Activated T-cell treated with anti-CD3 and anti-CD28 coated beads for 24 hours (primary cell): ENCODE measurements at regions not wholly inside any gene's neighbourhood (a gene's known extent, or its start where the extent isn't known, plus 50 kb on each side); places are given as distances from the start of the nearest gene placed in this dataset.

Experiments
- DNase-seq: peaks from one replicate; pipeline ENCODE4 v3.0.0-alpha.2; 2020; ENCODE audit warnings: low read depth

DNA sequence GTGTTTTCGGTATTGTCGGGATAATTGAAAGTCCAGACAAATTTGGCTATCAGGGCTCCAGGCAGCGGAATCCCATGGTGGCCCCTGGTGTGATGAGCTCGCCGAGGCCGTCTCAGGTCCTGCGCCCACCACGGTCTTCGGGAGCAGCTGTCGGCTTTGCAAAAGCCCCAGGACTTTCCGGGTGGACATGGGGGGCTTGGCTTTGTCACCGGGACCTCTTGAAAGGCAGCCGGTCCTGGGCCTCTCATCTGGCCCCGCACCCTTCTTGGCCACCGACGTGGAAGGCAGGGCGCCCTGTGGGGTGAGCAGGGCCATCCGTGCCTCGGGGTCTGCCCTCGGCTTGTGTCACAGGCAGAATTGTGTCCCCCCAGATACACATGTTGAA lies 87.1 kb upstream of the ACTRT2 start:
- no peak for DNase-seq

DNA sequence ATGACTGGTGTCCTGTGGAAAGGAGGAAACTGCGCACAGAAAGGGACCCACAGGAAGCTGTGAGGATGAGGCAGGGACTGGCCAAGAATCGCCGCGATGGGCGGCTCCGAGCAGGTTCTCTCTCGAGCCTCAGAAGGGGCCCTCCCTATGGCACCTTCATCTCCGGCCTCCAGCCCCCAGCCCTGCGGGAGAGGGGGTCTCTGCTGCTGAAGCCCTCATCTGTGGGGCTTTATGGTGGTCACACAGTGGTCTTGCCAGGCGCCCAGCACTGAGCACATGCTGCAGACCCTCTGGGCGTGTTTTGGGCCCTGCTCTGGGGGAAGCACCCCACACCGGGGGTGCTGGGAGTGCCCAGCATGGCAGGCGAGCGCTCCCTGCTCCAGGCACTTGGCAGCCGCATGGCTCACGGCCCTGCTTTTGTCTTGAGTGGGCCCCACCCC lies 86.6 kb upstream of the ACTRT2 start:
- DNase-seq: no peak

DNA sequence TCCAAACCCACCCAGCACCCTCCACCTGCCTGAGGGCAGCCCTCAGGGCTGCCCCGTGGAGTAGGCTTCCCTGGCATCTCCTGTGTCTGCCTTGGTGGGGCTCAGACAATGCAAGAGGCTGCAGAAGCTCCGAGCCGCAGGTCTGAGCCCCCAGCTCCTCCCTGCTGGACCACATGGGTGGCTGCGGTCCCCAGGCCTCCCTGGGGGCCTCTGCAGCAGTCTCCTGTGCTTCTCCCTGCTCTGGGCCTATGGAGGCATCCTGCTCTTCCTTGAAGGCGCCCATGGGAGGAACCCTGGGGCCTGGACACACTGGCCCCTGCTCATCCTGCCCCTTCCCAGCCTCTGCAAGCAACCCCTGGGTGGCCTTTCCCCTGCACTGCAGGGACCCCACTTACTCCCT lies 86.1 kb upstream of the ACTRT2 start:
- no peak for DNase-seq

DNA sequence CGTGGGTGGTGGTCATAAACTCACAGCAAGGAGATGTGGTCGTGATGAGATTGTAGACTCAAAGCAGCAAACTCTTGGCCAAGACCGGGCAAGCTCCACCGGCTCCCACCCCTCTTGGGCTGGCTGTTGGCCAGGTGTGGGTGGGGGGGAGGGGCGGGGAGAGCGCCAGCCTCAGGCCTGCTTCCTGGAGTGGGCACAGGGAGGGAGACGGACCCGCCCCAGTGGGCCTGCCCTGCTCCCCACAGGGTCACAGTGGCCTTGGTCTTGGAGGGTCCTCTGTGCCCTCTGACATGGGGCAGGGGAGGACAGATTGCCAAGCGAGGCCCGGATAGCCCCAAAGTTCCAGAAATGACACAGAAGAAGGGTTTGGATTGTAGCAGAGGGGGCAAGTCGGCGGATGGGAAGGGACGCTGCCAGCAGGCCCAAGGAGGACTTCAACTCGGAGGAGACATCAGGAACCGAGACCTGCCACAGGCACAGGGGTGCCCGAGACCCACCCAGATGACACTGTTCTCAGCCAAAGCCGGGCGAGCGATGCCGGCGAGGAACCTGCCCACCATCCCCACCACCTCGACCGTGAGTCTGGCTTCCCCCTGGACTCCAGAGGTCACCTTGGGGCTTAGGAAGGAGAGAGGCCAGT lies 85.4 kb upstream of the ACTRT2 start:
- DNase-seq: no peak

DNA sequence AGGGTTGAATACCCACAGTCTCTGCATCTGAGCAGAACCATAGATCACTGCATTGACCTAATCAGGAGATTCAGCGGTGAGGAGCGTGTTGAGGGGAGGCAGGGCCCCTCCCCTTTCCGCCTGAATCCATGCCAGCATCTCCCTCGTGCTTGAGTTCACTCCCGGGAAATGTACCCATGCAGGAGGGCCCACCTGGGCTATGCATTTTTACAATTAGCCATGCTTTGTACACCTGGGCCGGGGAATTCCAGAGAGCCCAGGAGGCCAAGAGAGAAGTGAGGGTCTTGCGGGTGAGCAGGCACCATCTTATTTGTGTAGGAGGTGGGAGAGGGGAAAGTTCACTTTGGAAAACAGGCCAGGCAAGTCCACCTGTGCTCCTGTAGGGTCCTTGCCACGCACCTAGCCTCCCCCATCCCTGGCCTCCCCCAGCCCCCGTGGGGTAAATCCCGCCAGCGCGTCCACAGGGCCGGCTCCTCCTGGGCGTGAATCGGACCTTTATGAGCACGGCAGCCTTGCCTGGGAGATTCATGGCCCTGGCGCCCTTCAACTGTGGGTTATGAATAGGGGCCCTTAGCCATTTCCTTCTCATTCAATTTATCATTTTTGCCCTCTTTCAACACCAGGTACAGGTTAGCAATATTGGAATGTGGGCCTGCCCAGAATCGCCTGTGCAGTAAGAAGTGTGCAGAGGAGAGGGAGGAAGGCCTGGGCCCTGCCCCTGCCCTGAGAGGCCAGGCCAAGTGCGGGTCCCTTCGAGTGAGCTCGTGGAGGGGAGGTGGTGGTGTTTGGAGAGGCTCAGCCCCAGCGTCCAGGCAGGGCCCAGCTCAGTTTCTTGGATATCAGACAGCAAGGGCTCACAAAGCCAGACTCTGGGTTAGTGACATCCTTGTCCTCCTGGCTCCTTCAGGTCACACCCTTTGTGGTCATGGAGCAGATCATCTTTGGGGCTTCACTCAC lies 84.4 kb upstream of the ACTRT2 start:
- no peak for DNase-seq

DNA sequence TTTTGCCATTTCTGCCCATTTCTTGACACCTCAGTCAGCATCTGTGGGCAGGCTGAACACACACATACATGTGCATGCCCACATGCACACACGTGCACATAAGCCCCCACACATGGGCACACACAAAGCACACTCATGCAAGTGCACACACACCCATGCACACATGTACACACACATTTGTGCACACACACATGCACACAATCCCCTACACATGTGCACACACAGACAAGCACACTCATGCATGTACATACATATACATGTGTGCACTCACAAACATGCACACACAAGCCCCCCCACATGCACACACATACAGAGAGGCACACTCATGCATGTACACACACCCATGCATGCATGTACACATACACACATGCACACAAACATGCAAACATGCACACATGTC lies 83.5 kb upstream of the ACTRT2 start:
- DNase-seq: no peak

DNA sequence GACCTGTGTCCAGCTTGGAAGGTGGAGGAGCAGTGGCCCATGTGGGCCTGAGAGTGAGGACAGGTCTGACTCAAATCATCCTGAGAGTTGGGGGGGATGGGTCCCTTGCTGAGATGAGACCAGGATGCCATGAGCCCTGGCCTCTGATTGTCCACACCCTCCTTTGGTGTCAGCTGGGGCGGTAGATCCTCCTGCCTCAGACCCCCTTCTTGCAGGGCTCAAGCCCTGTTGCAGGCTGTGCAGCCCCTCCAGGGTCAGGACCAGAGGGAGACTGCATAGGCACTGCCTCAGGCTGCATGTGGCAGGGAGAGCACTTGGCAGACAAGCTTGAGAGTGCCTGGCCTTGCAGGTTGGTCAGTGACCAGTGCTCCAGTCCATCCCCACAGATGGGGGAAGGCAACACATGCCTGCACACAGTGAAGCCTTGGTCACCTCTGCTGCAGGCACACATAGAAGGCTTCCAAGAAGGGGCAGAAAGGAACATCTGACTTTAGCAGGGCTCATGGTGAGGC lies 82.2 kb upstream of the ACTRT2 start:
- DNase-seq: no peak

DNA sequence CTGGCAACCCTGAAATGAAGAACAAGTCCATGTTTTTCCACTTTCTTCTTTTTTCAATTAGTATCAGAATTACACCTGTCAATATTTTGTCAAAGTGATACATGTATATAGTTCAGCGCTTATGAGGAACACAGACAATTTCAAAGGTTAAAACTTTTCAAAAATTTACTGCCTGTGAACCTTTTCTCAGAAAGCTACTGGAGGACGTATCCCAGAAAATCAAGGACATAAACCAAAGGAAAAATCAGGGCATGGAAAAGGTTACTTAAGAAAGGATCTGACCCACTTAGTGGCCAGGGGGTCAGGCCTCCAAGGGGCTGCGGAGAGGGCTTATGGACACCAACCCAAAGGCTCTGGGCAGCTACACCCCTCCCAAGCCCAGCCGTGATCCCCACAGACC lies 81.1 kb upstream of the ACTRT2 start:
- DNase-seq: no peak

DNA sequence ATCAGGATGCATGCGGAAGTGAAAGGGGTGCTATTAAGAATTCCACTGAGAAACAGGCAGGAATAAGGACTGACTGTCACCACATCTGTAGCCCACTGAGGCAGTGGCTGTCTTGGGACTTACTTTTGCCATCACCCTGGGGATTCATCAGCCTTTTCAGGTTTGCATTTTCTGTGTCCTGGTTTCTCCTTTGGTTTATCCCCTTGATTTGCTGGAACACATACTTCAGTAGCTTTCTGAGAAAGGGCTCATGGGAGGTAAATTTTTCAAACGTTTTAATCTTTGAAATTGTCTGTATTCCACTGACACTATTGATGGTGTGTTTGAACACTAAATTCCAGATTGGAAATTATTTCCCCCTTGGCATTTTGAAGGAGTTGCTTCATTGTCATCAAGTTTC lies 80.2 kb upstream of the ACTRT2 start:
- no peak for DNase-seq

DNA sequence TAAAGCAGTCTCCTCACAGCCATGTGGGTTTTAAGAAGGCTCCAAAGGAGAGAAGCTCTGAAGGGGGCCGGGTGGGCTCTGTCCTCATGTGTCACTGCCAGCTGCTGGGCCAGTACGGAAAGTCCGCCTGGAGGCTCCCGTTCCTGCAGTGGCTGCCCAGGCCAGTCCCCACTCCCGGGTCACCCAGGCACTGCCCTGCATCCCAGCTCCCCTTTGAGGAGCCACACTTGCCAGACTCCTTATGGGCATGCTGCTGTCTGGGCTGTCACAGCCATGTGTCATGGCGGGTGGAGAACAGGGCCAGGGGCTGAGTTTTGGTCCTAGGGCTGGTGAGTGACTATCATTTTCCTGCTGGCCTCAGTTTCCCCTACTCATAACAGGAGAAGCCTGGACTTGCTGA lies 79.4 kb upstream of the ACTRT2 start:
- DNase-seq: no peak

DNA sequence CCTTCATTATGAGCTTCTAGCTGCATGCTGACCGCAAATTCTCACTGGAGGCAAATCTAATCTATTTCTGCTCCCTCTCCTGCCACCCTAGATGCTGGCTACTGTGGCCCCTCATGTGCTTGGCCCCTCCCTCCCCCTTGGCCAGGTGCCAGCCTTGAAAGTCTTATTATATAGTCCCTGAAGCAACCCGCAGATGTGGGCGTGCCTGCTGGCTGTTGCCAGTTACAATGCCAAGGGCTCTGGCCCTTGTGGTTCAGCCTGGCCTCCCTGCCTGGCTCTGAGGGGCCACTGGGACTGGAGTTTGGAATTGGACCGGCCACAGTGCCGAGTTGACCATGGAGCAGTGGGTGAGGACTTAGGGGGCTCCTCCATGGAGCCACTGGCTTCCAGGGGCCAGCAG lies 78.9 kb upstream of the ACTRT2 start:
- no peak for DNase-seq

DNA sequence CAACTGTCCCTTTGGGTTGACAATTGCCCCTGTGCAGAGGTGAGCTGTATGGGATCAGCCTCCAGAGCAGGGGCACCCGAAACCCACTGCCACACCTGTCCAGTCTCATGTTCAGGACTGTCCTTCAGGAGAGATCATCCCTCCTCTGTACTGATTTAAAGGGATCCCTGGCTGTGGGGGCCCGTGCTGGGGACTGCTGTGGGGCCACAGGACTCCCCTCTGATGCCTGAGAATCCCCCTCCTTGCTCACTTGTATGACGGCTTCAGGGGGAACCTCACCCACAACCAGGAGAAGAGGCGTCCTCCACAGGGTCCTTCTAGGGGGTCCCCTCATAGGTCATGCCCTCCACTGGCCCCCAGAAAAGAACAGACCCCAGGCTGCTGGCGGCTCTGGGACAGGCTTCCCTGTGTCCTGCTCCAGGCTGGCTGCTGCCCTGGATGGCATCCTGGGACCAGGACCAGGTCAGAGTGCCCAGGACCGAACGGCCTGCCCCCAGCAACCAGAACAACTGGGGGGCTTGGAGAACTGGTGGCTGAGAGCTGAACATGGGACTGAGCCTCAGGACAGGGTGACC lies 77.5 kb upstream of the ACTRT2 start:
- DNase-seq: no peak

DNA sequence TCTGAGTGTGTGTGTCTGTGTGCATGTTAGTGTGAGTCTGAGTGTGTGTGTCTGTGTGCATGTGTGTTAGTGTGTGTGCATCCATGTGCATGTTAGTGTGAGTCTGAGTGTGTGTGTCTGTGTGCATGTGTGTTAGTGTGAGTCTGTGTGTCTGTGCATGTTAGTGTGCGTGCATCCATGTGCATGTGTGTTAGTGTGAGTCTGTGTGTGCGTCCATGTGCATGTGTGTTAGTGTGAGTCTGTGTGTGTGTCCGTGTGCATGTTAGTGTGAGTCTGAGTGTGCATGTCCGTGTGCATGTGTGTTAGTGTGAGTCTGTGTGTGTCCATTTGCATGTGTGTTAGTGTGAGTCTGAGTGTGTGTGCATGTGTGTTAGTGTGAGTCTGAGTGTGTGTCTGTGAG lies 76.6 kb upstream of the ACTRT2 start:
- no peak for DNase-seq

DNA sequence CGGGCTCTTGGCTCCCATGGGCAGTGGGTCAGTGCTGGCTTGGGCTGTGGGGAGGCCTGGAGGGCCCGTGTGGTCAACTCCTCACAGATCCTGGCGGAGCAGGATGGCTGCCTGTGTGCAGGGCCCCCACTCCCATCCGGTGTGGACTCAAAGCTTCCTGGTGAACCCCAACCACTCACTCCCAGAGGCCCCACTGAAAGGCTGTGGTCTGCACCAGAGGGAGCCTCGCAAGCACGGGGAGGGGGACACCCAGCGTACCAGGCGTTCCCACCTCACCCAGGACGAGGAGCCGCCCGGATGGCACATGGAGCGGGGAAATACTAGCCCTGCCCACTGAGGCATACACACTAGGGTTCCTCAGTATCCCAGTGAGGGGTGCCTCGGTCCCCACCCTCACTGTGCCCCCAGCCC lies 75.4 kb upstream of the ACTRT2 start:
- no peak for DNase-seq

DNA sequence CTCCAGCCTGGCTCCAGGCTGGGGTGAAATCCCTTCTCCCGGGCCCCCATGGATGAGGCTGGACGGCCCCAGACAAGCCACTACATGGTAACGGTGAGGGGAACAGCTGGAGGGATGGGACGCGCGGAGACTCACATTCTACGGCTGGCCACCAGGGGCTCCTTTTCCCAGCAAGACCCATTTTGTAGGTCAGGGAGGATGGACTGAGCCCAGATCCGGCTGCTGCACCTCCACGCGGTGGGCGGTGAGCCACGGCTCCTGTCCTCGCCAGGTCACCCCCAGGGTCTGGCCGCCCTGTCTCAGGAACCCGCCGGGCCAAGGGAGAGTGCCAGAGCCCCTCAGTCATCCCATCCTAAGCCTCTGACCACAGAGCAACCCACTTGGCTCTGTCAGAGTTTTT lies 75.0 kb upstream of the ACTRT2 start:
- DNase-seq: no peak

DNA sequence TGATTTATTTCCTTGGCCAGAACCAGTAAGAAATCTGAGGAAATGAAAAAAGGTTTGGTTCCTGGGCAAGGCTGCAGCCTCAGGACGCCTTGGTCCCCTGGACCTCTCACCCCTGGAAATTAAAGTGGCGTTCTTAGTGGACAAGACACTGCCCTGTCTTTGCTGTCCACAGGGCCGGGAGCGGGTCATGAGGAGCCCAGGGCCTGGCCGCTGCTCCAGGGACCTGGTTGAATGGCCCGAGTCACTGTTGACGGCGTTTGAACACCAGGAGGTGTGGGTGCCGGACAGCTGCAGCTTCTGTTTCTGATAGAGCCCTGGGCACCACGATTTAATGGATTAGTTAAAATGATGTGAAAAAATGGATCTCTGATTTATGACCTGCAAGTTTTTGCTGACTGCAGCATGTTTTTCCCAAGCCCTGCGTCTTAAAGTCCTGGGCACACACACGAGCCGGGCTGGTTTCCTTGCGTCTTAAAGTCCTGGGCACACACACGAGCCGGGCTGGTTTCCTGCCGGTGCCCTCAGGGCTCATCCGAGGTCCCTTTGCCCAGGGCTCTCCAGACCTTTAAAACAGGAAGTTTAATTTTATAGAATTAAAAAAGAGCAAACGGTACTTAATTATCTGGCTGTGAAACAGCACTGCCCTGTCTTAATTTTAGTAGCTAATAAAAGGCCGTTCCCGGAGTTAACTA lies 74.1 kb upstream of the ACTRT2 start:
- no peak for DNase-seq

DNA sequence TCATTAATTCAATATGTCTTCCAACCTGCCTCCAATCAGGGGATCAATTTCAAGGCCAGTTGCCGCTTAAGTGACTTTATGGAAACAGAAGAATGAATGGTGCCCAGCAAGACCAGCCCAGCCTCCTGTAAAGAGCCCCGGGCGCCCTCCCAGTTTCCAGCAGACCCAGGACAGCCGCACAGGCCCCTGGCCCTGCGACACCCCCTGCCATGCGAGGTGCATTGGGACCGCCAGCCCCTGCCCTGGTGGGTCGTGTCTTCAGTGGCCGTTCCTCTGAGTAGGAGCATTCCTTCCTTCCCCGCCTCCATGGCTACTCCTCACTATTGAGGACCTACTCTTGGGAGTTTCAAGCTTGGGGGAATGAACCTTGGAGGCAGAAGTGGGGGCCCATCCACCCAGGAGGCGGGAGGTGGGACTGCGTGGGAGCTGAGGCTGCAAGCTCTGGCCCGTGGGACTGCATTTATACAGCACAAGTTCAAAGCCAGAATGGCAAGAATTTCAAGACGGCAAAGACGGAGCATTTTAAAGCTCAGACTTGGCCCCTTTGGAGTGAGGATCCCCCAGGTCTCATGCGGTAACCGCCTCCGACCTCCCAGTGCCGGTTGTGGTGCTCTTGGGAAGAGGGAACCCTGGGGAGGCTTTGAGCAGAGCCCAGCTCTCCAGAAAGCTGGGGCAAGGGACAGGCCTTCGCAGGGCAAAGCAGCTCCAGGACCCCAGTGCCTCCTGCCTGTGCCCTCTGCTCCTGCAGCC lies 73.1 kb upstream of the ACTRT2 start:
- DNase-seq: no peak

DNA sequence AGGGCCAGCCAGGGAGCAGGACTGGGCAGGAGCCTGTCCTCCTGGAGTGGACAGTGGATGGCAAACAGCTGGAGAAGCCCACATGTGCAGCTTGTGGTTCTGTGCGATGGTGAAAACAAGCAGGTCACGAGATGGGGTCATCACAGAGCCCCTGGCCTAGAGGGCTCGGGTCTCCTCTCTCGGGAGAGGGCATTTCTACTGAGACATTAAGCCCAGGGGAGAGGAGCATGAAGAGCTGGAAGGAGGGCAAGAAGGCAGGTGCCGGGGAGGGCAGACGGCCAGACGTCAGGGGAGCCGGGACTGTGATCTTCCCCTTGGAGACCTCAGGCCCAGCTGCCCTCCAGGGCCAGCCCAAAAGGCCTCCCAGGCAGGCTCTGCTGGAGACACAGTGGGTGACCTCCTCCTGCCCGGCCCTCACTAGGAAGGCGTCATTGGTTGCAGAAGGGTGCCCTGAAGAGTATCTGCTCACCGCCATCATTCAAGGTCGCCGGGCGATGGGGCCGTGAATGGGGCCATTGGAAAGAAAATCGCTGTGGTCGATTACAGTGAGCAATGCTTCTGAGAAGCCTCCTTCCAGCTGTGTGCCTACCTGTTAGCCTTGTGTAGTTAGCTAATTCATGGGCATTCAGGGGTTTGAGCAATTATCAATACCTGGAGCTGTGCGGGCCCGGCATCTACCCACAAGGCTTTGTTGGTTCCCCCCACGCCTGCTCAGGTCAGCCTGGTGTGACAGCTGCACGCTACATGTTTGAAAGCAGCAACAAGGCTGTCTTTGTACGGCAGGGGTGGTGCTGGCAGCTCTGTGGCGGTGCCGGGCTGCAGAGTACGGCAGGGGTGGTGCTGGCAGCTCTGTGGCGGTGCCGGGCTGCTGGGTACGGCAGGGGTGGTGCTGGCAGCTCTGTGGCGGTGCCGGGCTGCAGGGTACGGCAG lies 72.3 kb upstream of the ACTRT2 start:
- DNase-seq: no peak

DNA sequence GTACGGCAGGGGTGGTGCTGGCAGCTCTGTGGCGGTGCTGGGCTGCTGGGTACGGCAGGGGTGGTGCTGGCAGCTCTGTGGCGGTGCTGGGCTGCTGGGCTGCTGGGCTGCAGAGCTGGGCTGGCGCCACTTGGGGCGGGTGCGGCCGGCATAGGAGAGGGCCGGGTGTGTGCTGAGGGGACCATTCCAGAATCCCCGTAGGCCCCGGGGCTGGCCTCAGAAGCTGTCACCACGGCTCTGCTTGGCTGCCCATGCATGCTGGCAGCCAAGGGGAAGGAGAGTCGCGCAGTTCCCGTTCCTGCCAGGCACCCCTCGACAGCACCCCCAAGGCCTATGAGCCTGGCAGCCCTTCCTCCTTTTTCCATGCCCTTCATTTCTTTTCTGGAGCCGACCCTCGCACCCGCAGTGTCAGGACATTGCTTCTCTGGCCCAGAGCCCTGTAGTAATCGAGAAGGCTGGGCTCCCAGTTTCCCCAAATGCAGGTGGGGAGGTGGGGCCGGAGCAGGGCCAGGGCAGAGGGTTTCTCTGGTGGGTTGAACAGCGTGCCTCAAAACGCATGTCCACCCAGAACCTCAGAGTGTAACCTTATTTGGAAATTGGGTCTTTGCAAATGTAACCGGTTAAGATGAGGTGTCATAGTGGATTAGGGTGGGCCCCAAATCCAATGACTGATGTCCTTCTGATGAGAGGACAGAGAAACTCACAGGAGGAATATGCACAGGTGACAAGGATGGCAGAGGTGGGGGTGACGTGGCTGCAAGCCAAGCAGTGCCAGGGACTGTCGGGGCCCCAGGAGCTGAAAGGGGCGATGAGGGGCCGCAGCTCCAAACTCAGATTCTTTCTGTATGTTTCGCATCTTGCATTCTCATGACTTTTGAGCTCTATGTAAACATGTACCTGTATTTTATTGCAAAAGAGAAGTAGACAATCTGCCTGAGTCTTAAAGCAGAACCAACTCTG lies 71.0 kb upstream of the ACTRT2 start:
- DNase-seq: no peak
